ENCODE measurements at regions not wholly inside any gene's neighbourhood (a gene's known extent, or its start where the extent isn't known, plus 50 kb on each side); places are given as distances from the start of the nearest gene placed in this dataset.

DNA sequence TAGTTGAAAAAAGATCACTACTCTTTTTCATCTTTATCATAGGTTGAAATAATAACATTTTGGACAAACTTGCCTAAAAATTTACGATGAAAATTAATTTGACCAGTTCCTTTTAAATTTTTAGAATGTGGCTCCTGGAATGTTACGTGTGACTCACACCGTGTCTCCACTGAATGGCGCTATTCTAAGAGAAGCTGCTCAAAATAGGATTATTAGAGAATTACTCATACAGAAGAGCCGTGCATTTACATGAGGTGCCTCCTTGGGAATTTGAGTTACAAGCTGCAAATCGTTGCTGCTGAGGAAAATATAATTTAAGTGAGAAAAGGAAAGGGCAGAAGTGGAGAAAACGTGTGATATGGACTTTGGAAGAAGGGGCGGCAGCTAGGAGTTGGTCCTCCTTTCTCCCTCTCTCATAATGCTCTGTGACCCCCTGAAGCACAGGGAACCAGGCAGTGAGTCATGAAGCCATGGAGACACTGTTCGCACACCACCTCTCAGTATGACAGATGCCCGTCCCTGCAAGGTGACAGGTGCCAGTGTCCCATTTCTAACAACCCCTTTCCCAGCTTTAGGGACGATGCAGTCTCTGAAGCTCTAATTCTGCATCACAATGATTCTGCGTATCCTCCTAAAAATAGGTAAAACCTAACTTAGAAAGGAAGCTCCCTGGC, 323.2 kb upstream of the COBL start:
- no peaks in the 10 kb centered on the region for H3K36me3 ChIP-seq (ENCODE audit: control insufficient read depth in 2 of 2, insufficient read depth in 1 of 2, low read length in 2 of 2)
- H3K9me3 ChIP-seq (ENCODE audit: control insufficient read depth, insufficient read depth, low read depth, low read length) = no peaks in the 10 kb centered on the region
- TF ChIP-seq YY2 (tag by site-specific recombination; IDR thresholded peaks at IDR 0.05) (no peak), ZNF394 (tag by site-specific recombination; IDR thresholded peaks at IDR 0.05; ENCODE audit: borderline replicate concordance) (no peak), HOXD13 (CRISPR knock-in tag; IDR thresholded peaks at IDR 0.05; ENCODE audit: borderline replicate concordance) (no peak), ZNF155 (tag by site-specific recombination; IDR thresholded peaks at IDR 0.05) (no peak), ZNF664 (tag by site-specific recombination; IDR thresholded peaks at IDR 0.05) (no peak), ZNF701 (tag by site-specific recombination; IDR thresholded peaks at IDR 0.05) (no peak), ZNF121 (tag by site-specific recombination; IDR thresholded peaks at IDR 0.05) (no peak), ZNF221 (tag by site-specific recombination; IDR thresholded peaks at IDR 0.05; ENCODE audit: borderline replicate concordance) (no peak), ZNF600 (tag by site-specific recombination; IDR thresholded peaks at IDR 0.05) (no peak), WT1 (tag by site-specific recombination; IDR thresholded peaks at IDR 0.05) (no peak), ZNF610 (tag by site-specific recombination; IDR thresholded peaks at IDR 0.05; ENCODE audit: borderline replicate concordance) (no peak), ZNF248 (tag by site-specific recombination; IDR thresholded peaks at IDR 0.05) (no peak)
- TF ChIP-seq, protein P1, sequence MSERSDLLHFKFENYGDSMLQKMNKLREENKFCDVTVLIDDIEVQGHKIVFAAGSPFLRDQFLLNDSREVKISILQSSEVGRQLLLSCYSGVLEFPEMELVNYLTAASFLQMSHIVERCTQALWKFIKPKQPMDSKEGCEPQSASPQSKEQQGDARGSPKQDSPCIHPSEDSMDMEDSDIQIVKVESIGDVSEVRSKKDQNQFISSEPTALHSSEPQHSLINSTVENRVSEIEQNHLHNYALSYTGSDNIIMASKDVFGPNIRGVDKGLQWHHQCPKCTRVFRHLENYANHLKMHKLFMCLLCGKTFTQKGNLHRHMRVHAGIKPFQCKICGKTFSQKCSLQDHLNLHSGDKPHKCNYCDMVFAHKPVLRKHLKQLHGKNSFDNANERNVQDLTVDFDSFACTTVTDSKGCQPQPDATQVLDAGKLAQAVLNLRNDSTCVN (tag by site-specific recombination; optimal IDR thresholded peaks at IDR 0.05) = no peak
- TF ChIP-seq, protein P2, sequence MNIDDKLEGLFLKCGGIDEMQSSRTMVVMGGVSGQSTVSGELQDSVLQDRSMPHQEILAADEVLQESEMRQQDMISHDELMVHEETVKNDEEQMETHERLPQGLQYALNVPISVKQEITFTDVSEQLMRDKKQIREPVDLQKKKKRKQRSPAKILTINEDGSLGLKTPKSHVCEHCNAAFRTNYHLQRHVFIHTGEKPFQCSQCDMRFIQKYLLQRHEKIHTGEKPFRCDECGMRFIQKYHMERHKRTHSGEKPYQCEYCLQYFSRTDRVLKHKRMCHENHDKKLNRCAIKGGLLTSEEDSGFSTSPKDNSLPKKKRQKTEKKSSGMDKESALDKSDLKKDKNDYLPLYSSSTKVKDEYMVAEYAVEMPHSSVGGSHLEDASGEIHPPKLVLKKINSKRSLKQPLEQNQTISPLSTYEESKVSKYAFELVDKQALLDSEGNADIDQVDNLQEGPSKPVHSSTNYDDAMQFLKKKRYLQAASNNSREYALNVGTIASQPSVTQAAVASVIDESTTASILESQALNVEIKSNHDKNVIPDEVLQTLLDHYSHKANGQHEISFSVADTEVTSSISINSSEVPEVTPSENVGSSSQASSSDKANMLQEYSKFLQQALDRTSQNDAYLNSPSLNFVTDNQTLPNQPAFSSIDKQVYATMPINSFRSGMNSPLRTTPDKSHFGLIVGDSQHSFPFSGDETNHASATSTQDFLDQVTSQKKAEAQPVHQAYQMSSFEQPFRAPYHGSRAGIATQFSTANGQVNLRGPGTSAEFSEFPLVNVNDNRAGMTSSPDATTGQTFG (tag by site-specific recombination; IDR thresholded peaks at IDR 0.05; ENCODE audit: borderline replicate concordance) = no peak
- TF ChIP-seq, protein P3, sequence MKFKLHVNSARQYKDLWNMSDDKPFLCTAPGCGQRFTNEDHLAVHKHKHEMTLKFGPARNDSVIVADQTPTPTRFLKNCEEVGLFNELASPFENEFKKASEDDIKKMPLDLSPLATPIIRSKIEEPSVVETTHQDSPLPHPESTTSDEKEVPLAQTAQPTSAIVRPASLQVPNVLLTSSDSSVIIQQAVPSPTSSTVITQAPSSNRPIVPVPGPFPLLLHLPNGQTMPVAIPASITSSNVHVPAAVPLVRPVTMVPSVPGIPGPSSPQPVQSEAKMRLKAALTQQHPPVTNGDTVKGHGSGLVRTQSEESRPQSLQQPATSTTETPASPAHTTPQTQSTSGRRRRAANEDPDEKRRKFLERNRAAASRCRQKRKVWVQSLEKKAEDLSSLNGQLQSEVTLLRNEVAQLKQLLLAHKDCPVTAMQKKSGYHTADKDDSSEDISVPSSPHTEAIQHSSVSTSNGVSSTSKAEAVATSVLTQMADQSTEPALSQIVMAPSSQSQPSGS (tag by site-specific recombination; IDR thresholded peaks at IDR 0.05; ENCODE audit: low read depth) = no peak
- peaks cover 8% of the 10 kb centered on the region; the same call in 1 of the 2 replicates for H3K4me1 ChIP-seq (ENCODE audit: control insufficient read depth, insufficient read depth, low read length)
- no peak overlapping the region for H3K4me3 ChIP-seq (ENCODE audit: low read depth, low read length)
- ChIA-PET CTCF (interaction anchor here (0.6 to 1.2 kb wide), 4 partner anchors 19 to 998 kb away, joined by 3 to 4 read pairs (median 4); no protein-coding TSS in a partner anchor), POLR2A (interaction anchor here (0.6 kb wide), 1 partner anchor 759 kb away, joined by 3 read pairs; no protein-coding TSS in a partner anchor)
- H3K27ac ChIP-seq (ENCODE audit: extremely low read depth, low read depth, low read length) = no peak overlapping the region

GRCh38 chr7:51636503-51636902, 319.9 kb upstream of the COBL start:
- CTCF ChIA-PET = no interaction called here
- Histone ChIP-seq H3K36me3 (ENCODE audit: control insufficient read depth in 2 of 2, insufficient read depth in 1 of 2, low read length in 2 of 2) (no peaks in the 10 kb centered on the region), H3K9me3 (ENCODE audit: control insufficient read depth, insufficient read depth, low read depth, low read length) (no peaks in the 10 kb centered on the region), H3K4me1 (ENCODE audit: control insufficient read depth, insufficient read depth, low read length) (peaks cover 11% of the 10 kb centered on the region), H3K4me3 (ENCODE audit: low read depth, low read length) (no peak overlapping the region), H3K27ac (ENCODE audit: extremely low read depth, low read depth, low read length) (no peak overlapping the region)
- POLR2A ChIA-PET = no interaction called here
- TF ChIP-seq ZNF747 (tag by site-specific recombination; IDR thresholded peaks at IDR 0.05) (no peak), TCF7L2 (IDR thresholded peaks at IDR 0.05; ENCODE audit: borderline replicate concordance, low read depth, low read length) (no peak), ZNF19 (tag by site-specific recombination; IDR thresholded peaks at IDR 0.05; ENCODE audit: low read depth) (no peak), ZNF157 (tag by site-specific recombination; IDR thresholded peaks at IDR 0.05) (no peak), HOXD13 (CRISPR knock-in tag; IDR thresholded peaks at IDR 0.05; ENCODE audit: borderline replicate concordance) (no peak), ZNF580 (tag by site-specific recombination; IDR thresholded peaks at IDR 0.05) (no peak), HOXC10 (CRISPR knock-in tag; IDR thresholded peaks at IDR 0.05) (no peak), ZNF692 (tag by site-specific recombination; IDR thresholded peaks at IDR 0.05) (no peak), ZBTB49 (tag by site-specific recombination; IDR thresholded peaks at IDR 0.05; ENCODE audit: low read depth) (no peak)
- TF ChIP-seq, protein P4, sequence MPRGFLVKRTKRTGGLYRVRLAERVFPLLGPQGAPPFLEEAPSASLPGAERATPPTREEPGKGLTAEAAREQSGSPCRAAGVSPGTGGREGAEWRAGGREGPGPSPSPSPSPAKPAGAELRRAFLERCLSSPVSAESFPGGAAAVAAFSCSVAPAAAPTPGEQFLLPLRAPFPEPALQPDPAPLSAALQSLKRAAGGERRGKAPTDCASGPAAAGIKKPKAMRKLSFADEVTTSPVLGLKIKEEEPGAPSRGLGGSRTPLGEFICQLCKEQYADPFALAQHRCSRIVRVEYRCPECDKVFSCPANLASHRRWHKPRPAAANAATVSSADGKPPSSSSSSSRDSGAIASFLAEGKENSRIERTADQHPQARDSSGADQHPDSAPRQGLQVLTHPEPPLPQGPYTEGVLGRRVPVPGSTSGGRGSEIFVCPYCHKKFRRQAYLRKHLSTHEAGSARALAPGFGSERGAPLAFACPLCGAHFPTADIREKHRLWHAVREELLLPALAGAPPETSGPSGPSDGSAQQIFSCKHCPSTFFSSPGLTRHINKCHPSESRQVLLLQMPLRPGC (tag by site-specific recombination; IDR thresholded peaks at IDR 0.05) = no peak

Measured in HEK293 (cell line).